ENCODE measurements at regions not wholly inside any gene's neighbourhood (a gene's known extent, or its start where the extent isn't known, plus 50 kb on each side); places are given as distances from the start of the nearest gene placed in this dataset.
"Not testable (repeated sequence)": the region's sequence is repeated elsewhere in the genome, so short reads cannot be mapped to it uniquely, and the experiment has no call there.

- no peak for TF ChIP-seq CTCF (IDR thresholded peaks at IDR 0.05)
- no peak overlapping the region for H3K4me3 ChIP-seq (ENCODE audit: low read depth in 1 of 2, low read length in 1 of 2)
- H3K9me3 ChIP-seq = no peaks in the 10 kb centered on the region
- H3K36me3 ChIP-seq = no peaks in the 10 kb centered on the region
- H3K27ac ChIP-seq = no peak overlapping the region
- no peaks in the 10 kb centered on the region for H3K27me3 ChIP-seq
- H3K4me1 ChIP-seq (ENCODE audit: control insufficient read depth in 1 of 2, insufficient read depth in 1 of 2, low read depth in 1 of 2, low read length in 1 of 2) = peaks cover 0 to 8% of the 10 kb centered on the region in 2 experiments
Measured at GRCh38 chr3:177385831-177386301, 188.6 kb upstream of the TBL1XR1 start.

DNA sequence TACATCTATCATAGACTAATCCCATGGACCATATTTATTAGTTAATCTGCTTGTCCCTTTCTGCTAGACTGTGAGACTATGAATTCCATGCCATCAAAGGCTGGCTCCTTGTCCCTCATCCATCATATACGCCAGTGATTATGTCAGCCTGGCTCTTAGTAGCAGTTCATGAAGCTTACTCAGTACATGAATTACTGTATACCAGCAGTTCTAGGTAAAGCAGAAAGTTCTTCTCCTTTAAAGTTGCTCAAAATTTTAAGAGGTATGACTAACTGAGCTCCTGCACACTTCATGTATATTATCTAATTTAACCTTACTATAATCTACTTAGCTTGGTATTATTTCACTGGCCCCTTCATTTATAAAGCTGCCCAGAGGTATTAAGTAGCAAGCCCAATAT is 190.9 kb upstream of the TBL1XR1 start:
- H3K27ac ChIP-seq = no peak overlapping the region
- no peak for TF ChIP-seq CTCF (IDR thresholded peaks at IDR 0.05)
- H3K27me3 ChIP-seq = no peaks in the 10 kb centered on the region
- H3K4me1 ChIP-seq (ENCODE audit: control insufficient read depth in 1 of 2, insufficient read depth in 1 of 2, low read depth in 1 of 2, low read length in 1 of 2) = peaks cover 0 to 8% of the 10 kb centered on the region in 2 experiments
- no peak overlapping the region for H3K4me3 ChIP-seq (ENCODE audit: low read depth in 1 of 2, low read length in 1 of 2)
- no peaks in the 10 kb centered on the region for H3K9me3 ChIP-seq
- no peaks in the 10 kb centered on the region for H3K36me3 ChIP-seq

GRCh38 chr3:177394231-177395024 is 197.1 kb upstream of the TBL1XR1 start:
- H3K4me1 ChIP-seq (ENCODE audit: control insufficient read depth in 1 of 2, insufficient read depth in 1 of 2, low read depth in 1 of 2, low read length in 1 of 2); H3K27ac ChIP-seq; H3K9me3 ChIP-seq; H3K27me3 ChIP-seq; H3K4me3 ChIP-seq (ENCODE audit: low read depth in 1 of 2, low read length in 1 of 2); H3K36me3 ChIP-seq: not testable (repeated sequence)

DNA sequence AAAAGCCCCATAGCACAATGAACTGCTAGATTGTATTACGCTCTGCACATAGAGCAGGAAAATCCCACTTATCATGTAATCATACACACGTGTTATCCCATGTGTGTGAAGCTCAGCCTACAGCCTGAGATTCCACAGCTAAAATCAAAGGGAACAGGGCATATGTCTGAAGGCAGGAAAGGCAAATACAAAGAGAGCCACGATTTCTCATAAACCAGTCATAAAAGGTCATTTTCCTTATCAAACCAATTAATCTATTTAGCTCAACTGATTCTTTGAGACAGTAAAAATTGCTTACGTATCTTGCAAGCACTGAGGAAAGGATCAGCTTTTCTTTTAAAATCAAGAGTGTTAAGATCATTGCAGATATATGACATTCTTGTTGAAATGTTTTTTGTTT is 199.5 kb upstream of the TBL1XR1 start:
- no peak overlapping the region for H3K4me3 ChIP-seq (ENCODE audit: low read depth in 1 of 2, low read length in 1 of 2)
- no peaks in the 10 kb centered on the region for H3K9me3 ChIP-seq
- no peak overlapping the region for H3K27ac ChIP-seq
- H3K36me3 ChIP-seq = no peaks in the 10 kb centered on the region
- H3K4me1 ChIP-seq (ENCODE audit: control insufficient read depth in 1 of 2, insufficient read depth in 1 of 2, low read depth in 1 of 2, low read length in 1 of 2) = no peaks in the 10 kb centered on the region
- H3K27me3 ChIP-seq = no peaks in the 10 kb centered on the region
- no peak for TF ChIP-seq CTCF (IDR thresholded peaks at IDR 0.05)

DNA sequence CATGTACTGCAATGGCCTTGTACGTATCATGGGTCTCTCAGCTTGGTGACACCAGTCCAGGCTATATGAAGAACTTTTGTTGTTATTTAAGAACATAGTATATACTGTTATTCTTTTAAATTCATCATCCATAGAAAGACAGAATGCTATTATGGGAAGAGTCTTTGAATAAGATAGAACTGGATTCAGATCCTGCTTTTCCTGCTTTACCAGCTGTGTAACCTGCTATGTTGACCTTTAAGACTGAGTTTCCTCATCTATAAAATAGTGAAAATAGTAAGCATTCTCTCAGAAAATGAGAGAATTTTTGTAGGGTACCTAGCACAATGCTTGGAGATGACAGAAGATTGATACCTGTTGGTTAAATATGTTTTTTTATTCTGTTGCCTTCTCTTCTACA is 204.1 kb upstream of the TBL1XR1 start:
- TF ChIP-seq CTCF (IDR thresholded peaks at IDR 0.05) = no peak
- no peak overlapping the region for H3K4me3 ChIP-seq (ENCODE audit: low read depth in 1 of 2, low read length in 1 of 2)
- H3K27ac ChIP-seq = no peak overlapping the region
- no peaks in the 10 kb centered on the region for H3K9me3 ChIP-seq
- no peaks in the 10 kb centered on the region for H3K36me3 ChIP-seq
- H3K4me1 ChIP-seq (ENCODE audit: control insufficient read depth in 1 of 2, insufficient read depth in 1 of 2, low read depth in 1 of 2, low read length in 1 of 2) = no peaks in the 10 kb centered on the region
- H3K27me3 ChIP-seq = no peaks in the 10 kb centered on the region

- no peak overlapping the region for H3K4me3 ChIP-seq (ENCODE audit: low read depth in 1 of 2, low read length in 1 of 2)
- no peaks in the 10 kb centered on the region for H3K4me1 ChIP-seq (ENCODE audit: control insufficient read depth in 1 of 2, insufficient read depth in 1 of 2, low read depth in 1 of 2, low read length in 1 of 2)
- no peaks in the 10 kb centered on the region for H3K9me3 ChIP-seq
- no peaks in the 10 kb centered on the region for H3K36me3 ChIP-seq
- no peak overlapping the region for H3K27ac ChIP-seq
- H3K27me3 ChIP-seq = no peaks in the 10 kb centered on the region
- TF ChIP-seq CTCF (IDR thresholded peaks at IDR 0.05) = no peak
Measured at GRCh38 chr3:177402533-177402932, 205.3 kb upstream of the TBL1XR1 start.
